HCT116 (cell line): ENCODE measurements at regions not wholly inside any gene's neighbourhood (a gene's known extent, or its start where the extent isn't known, plus 50 kb on each side); places are given as distances from the start of the nearest gene placed in this dataset.

Experiments
- ATAC-seq: fragments of 200-7000 bp; cut with Tn5 transposase; 2 replicates; pipeline ENCODE4 v1.9.1; 2020; ENCODE audit warnings: mild to moderate bottlenecking, moderate library complexity
- BruUV-seq: library from RNA; stranded (reverse); fragments of 400-500 nt; replicated peaks from 2 replicates; lab custom pipeline; 2021; lab: Mats Ljungman, UMichigan
- CTCF ChIA-PET: fragments of 300-600 bp; sonication (Branson Sonifier 250); formaldehyde crosslinking; loops from one replicate; lab custom pipeline; 2021; ENCODE audit warnings: antibody characterized with exemption; lab: Charles Lee
- POLR2A ChIA-PET: fragments of 300-600, 350-600 bp; sonication (Branson Sonifier 250); formaldehyde crosslinking; loops from one replicate; lab custom pipeline; 2021; ENCODE audit warnings: antibody characterized with exemption; lab: Charles Lee
- RAD21 ChIA-PET, 2 experiments: fragments of 300-600 bp; sonication (Branson Sonifier 250); formaldehyde crosslinking; loops; one replicate each; lab custom pipeline; 2023; ENCODE audit warnings: low total read pairs in 2 of 2; ENCODE audit not compliant: uncharacterized antibody in 2 of 2, unreplicated experiment in 2 of 2, low non-redundant PET in 1 of 2; lab: Charles Lee
- DNase-seq: peaks from one replicate; pipeline ENCODE4 v3.0.0-alpha.2; 2010; ENCODE audit warnings: low read depth, low spot score
- H2AFZ ChIP-seq: fragments of 200-600 bp; shearing (Covaris generic), sonication (generic); 2 replicates; pipeline ENCODE4 v1.6.1; 2017; ENCODE audit warnings: low read depth, mixed run types, mixed read lengths, antibody characterized with exemption, low read length; ENCODE audit not compliant: poor library complexity, severe bottlenecking
- H3K27ac ChIP-seq: 2 replicates; pipeline ENCODE4 v1.5.1; 2012; ENCODE audit warnings: low read depth, low read length
- H3K27me3 ChIP-seq: fragments of 200-600 bp; sonication (generic); 2 replicates; pipeline ENCODE4 v1.6.1; 2016; ENCODE audit warnings: mixed run types, low read length, mixed read lengths; ENCODE audit not compliant: insufficient read depth
- H3K36me3 ChIP-seq, 2 experiments: fragments of 200-500 bp in 1 of 2; fragments of 200-600 bp in 1 of 2; sonication (Bioruptor generic) in 1 of 2; sonication (generic) in 1 of 2; 2 replicates each; pipeline versions ENCODE4 v1.5.1 to v1.6.1; 2014 to 2016; ENCODE audit warnings: low read length in 2 of 2, inconsistent platforms in 1 of 2, mixed read lengths in 1 of 2, mixed run types in 1 of 2; ENCODE audit not compliant: insufficient read depth in 2 of 2, control insufficient read depth in 1 of 2
- H3K4me1 ChIP-seq, 2 experiments: fragments of 200-600 bp in 1 of 2; sonication (generic) in 1 of 2; 2 replicates each; pipeline versions ENCODE4 v1.5.1 to v1.6.1; 2012 to 2017; ENCODE audit warnings: low read length in 2 of 2, inconsistent platforms in 1 of 2, mild to moderate bottlenecking in 1 of 2, mixed read lengths in 1 of 2, mixed run types in 1 of 2, moderate library complexity in 1 of 2; ENCODE audit not compliant: insufficient read depth in 2 of 2, control insufficient read depth in 1 of 2
- H3K4me2 ChIP-seq: fragments of 200-600 bp; sonication (generic); 2 replicates; pipeline ENCODE4 v1.6.1; 2017; ENCODE audit warnings: mixed run types, low read length, mixed read lengths
- H3K4me3 ChIP-seq, 2 experiments: fragments of 200-600 bp in 1 of 2; sonication (generic) in 1 of 2; replicated peaks in 1 of 2; 2 replicates each; pipeline ENCODE4 v1.5.1; 2011 to 2016; ENCODE audit warnings: low read length in 2 of 2, control low read depth in 1 of 2, low read depth in 1 of 2, mild to moderate bottlenecking in 1 of 2, mixed read lengths in 1 of 2, mixed run types in 1 of 2
- H3K79me2 ChIP-seq: fragments of 200-600 bp; sonication (generic); 2 replicates; pipeline ENCODE4 v1.6.1; 2017; ENCODE audit warnings: mild to moderate bottlenecking, mixed run types, low read length, moderate library complexity, mixed read lengths; ENCODE audit not compliant: insufficient read depth
- H3K9ac ChIP-seq: fragments of 200-600 bp; sonication (generic); 2 replicates; pipeline ENCODE4 v1.6.1; 2016; ENCODE audit warnings: low read length, mixed read lengths
- H3K9me2 ChIP-seq: fragments of 200-600 bp; sonication (generic), shearing (Covaris generic); 2 replicates; pipeline ENCODE4 v1.6.1; 2017; ENCODE audit warnings: mixed run types, mild to moderate bottlenecking, moderate library complexity; ENCODE audit not compliant: insufficient read depth
- H3K9me3 ChIP-seq, 2 experiments: fragments of 200-500 bp in 1 of 2; fragments of 200-600 bp in 1 of 2; sonication (Bioruptor generic) in 1 of 2; sonication (generic) in 1 of 2; 2 replicates each; pipeline ENCODE4 v1.6.1; 2014 to 2017; ENCODE audit warnings: low read length in 2 of 2, mixed read lengths in 2 of 2, inconsistent platforms in 1 of 2, low read depth in 1 of 2, mild to moderate bottlenecking in 1 of 2, mixed run types in 1 of 2, moderate library complexity in 1 of 2; ENCODE audit not compliant: control insufficient read depth in 1 of 2, insufficient read depth in 1 of 2
- H4K20me1 ChIP-seq: fragments of 200-600 bp; sonication (generic), shearing (Covaris generic); 2 replicates; pipeline ENCODE4 v1.6.1; 2017; ENCODE audit warnings: mixed run types, mild to moderate bottlenecking, moderate library complexity; ENCODE audit not compliant: insufficient read depth
- CBX3 ChIP-seq: IDR thresholded peaks from 2 replicates; pipeline ENCODE4 v1.6.1; 2012; ENCODE audit warnings: low read depth
- CEBPB ChIP-seq: IDR thresholded peaks from 2 replicates; pipeline ENCODE4 v1.6.1; 2012; ENCODE audit warnings: low read depth
- EZH2 ChIP-seq: fragments of 200-600 bp; sonication (generic); IDR thresholded peaks from 2 replicates; pipeline ENCODE4 v1.6.1; 2017; ENCODE audit warnings: antibody characterized with exemption, mixed run types
- EZH2phosphoT487 ChIP-seq: fragments of 200-600 bp; IDR thresholded peaks from 2 replicates; pipeline ENCODE4 v1.6.1; 2018; ENCODE audit warnings: antibody characterized with exemption, borderline replicate concordance
- POLR2A ChIP-seq: IDR thresholded peaks from 2 replicates; pipeline ENCODE4 v1.7.0; 2011; ENCODE audit warnings: borderline replicate concordance; ENCODE audit not compliant: insufficient read depth, insufficient read length; ENCODE audit errors: extremely low read depth
- RAD21 ChIP-seq: IDR thresholded peaks from 2 replicates; pipeline ENCODE4 v1.6.1; 2012; ENCODE audit warnings: low read depth, mild to moderate bottlenecking
- SIN3A ChIP-seq: IDR thresholded peaks from 2 replicates; pipeline ENCODE4 v1.6.1; 2012; ENCODE audit warnings: low read depth
- SP1 ChIP-seq: IDR thresholded peaks from 2 replicates; pipeline ENCODE4 v1.6.1; 2012; ENCODE audit warnings: low read depth
- YY1 ChIP-seq: IDR thresholded peaks from 2 replicates; pipeline ENCODE4 v1.6.1; 2011; ENCODE audit warnings: low read length, low read depth, moderate library complexity, mild to moderate bottlenecking; ENCODE audit not compliant: insufficient replicate concordance; ENCODE audit errors: extremely low read depth
- ZFX ChIP-seq: fragments of 450-650 bp; IDR thresholded peaks from 2 replicates; pipeline ENCODE4 v1.6.1; 2017
- ZNF274 ChIP-seq: fragments of 200-500 bp; sonication (Bioruptor generic); IDR thresholded peaks from 2 replicates; pipeline ENCODE4 v1.6.1; 2014; ENCODE audit warnings: mild to moderate bottlenecking, low read depth, low read length, inconsistent platforms
- intact Hi-C: fragments of 100-400 bp; cut with micrococcal nuclease; formaldehyde crosslinking; loops from 2 replicates; pipeline ENCODE4 v1.10.0; 2022
- TF ChIP-seq, protein P1 (sequence below): IDR thresholded peaks from 2 replicates; pipeline ENCODE4 v1.6.1; 2012; ENCODE audit warnings: low read depth
- TF ChIP-seq, protein P2 (sequence below): IDR thresholded peaks from 2 replicates; pipeline ENCODE4 v1.6.1; 2012
- TF ChIP-seq, protein P3 (sequence below), 3 experiments: fragments of 200-600 bp in 1 of 3; sonication (generic) in 1 of 3; IDR thresholded peaks in 2 of 3; conservative IDR thresholded peaks in 1 of 3; 2 replicates each; pipeline ENCODE4 v1.5.1; 2012 to 2017; ENCODE audit warnings: low read depth in 2 of 3, low read length in 2 of 3, antibody characterized with exemption in 1 of 3, borderline replicate concordance in 1 of 3, control low read depth in 1 of 3, mild to moderate bottlenecking in 1 of 3, mixed read lengths in 1 of 3, mixed run types in 1 of 3, moderate library complexity in 1 of 3; ENCODE audit not compliant: insufficient read depth in 1 of 3

DNA sequence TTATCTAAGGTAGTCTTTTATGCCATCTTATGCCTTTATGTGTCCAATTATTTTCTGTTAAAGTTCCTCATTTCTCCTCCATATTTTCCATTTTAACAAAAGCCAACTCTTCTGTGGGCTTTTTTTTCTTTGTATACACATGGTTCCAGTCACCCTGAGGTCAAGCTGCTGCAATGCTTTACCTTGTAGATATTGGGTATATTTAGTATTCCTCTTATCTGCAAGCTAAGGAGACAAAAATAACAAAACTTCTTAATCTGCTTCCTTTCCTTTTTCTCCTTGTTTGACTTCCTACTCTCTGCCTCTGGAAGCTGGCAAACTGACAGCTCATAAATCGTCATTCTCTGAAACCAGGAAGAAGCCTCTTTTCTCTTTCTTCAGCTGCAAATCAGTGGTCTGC lies 885.0 kb upstream of the LRRN3 start:
- no TSS peak for BruUV-seq
- Histone ChIP-seq H3K27me3 (no peaks in the 10 kb centered on the region), H3K9me2 (no peaks in the 10 kb centered on the region), H3K36me3 (no peaks in the 10 kb centered on the region), H4K20me1 (no peaks in the 10 kb centered on the region), H3K9ac (no peak overlapping the region), H3K4me2 (no peak overlapping the region), H3K79me2 (no peaks in the 10 kb centered on the region), H3K4me1 (no peaks in the 10 kb centered on the region), H3K9me3 (no peaks in the 10 kb centered on the region), H2AFZ (no peak overlapping the region), H3K4me3 (no peak overlapping the region), H3K27ac (no peak overlapping the region)
- RAD21 ChIA-PET: no interaction called here
- CTCF ChIA-PET: no interaction called here
- POLR2A ChIA-PET: no interaction called here
- no peak for TF ChIP-seq EZH2phosphoT487
- TF ChIP-seq, protein P1, sequence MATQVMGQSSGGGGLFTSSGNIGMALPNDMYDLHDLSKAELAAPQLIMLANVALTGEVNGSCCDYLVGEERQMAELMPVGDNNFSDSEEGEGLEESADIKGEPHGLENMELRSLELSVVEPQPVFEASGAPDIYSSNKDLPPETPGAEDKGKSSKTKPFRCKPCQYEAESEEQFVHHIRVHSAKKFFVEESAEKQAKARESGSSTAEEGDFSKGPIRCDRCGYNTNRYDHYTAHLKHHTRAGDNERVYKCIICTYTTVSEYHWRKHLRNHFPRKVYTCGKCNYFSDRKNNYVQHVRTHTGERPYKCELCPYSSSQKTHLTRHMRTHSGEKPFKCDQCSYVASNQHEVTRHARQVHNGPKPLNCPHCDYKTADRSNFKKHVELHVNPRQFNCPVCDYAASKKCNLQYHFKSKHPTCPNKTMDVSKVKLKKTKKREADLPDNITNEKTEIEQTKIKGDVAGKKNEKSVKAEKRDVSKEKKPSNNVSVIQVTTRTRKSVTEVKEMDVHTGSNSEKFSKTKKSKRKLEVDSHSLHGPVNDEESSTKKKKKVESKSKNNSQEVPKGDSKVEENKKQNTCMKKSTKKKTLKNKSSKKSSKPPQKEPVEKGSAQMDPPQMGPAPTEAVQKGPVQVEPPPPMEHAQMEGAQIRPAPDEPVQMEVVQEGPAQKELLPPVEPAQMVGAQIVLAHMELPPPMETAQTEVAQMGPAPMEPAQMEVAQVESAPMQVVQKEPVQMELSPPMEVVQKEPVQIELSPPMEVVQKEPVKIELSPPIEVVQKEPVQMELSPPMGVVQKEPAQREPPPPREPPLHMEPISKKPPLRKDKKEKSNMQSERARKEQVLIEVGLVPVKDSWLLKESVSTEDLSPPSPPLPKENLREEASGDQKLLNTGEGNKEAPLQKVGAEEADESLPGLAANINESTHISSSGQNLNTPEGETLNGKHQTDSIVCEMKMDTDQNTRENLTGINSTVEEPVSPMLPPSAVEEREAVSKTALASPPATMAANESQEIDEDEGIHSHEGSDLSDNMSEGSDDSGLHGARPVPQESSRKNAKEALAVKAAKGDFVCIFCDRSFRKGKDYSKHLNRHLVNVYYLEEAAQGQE: no peak
- TF ChIP-seq RAD21: no peak
- TF ChIP-seq EZH2: no peak
- no peak for TF ChIP-seq CBX3
- TF ChIP-seq ZFX: no peak
- TF ChIP-seq SIN3A: no peak
- no peak for TF ChIP-seq CEBPB
- intact Hi-C loops: no loop called here
- no peak for DNase-seq
- ATAC-seq: no peak

DNA sequence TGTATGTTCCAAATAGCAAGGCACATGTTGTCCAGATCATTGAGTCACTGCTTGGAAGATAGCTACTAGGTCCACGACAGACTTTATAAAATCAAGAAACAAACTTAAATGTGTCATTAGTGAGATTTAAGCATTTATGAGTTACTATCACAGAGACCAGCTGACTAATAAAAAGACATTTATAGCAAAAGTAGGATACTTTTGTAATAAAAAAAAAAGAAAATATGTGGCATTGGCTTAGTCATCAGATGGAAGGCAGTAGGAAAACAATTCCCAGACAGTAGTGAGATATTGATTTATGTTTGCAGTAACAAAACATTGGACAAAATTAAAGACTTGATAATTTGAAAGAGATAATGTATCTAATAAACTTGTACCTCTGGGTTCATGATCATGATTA lies 881.0 kb upstream of the LRRN3 start:
- ATAC-seq (no peak), DNase-seq (no peak)
- no peak overlapping the region for H3K9ac ChIP-seq
- RAD21 ChIA-PET: no interaction called here
- H3K36me3 ChIP-seq: no peaks in the 10 kb centered on the region
- H2AFZ ChIP-seq: no peak overlapping the region
- H3K9me2 ChIP-seq: no peaks in the 10 kb centered on the region
- POLR2A ChIA-PET: no interaction called here
- no TSS peak for BruUV-seq
- CTCF ChIA-PET: no interaction called here
- no peaks in the 10 kb centered on the region for H3K9me3 ChIP-seq
- H3K27me3 ChIP-seq: no peaks in the 10 kb centered on the region
- no peaks in the 10 kb centered on the region for H3K4me1 ChIP-seq
- no peaks in the 10 kb centered on the region for H3K79me2 ChIP-seq
- H3K4me2 ChIP-seq: no peak overlapping the region
- H4K20me1 ChIP-seq: no peaks in the 10 kb centered on the region
- no peak overlapping the region for H3K27ac ChIP-seq
- no peak overlapping the region for H3K4me3 ChIP-seq
- intact Hi-C loops: no loop called here
- TF ChIP-seq ZNF274 (no peak), YY1 (no peak), POLR2A (no peak), RAD21 (no peak), SP1 (no peak)
- TF ChIP-seq, protein P2, sequence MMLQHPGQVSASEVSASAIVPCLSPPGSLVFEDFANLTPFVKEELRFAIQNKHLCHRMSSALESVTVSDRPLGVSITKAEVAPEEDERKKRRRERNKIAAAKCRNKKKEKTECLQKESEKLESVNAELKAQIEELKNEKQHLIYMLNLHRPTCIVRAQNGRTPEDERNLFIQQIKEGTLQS: no peak
- TF ChIP-seq, protein P3, sequence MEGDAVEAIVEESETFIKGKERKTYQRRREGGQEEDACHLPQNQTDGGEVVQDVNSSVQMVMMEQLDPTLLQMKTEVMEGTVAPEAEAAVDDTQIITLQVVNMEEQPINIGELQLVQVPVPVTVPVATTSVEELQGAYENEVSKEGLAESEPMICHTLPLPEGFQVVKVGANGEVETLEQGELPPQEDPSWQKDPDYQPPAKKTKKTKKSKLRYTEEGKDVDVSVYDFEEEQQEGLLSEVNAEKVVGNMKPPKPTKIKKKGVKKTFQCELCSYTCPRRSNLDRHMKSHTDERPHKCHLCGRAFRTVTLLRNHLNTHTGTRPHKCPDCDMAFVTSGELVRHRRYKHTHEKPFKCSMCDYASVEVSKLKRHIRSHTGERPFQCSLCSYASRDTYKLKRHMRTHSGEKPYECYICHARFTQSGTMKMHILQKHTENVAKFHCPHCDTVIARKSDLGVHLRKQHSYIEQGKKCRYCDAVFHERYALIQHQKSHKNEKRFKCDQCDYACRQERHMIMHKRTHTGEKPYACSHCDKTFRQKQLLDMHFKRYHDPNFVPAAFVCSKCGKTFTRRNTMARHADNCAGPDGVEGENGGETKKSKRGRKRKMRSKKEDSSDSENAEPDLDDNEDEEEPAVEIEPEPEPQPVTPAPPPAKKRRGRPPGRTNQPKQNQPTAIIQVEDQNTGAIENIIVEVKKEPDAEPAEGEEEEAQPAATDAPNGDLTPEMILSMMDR (IDR thresholded peaks at IDR 0.05 in 2 of 3, conservative IDR thresholded peaks at IDR 0.05 in 1 of 3; ENCODE audit: borderline replicate concordance in 1 of 3, insufficient read depth in 1 of 3, low read depth in 2 of 3, low read length in 2 of 3): no peak
